Liver (tissue), 8 donors: ENCODE measurements at regions not wholly inside any gene's neighbourhood (a gene's known extent, or its start where the extent isn't known, plus 50 kb on each side); places are given as distances from the start of the nearest gene placed in this dataset.

Experiments
- DNase-seq: peaks from one replicate; pipeline ENCODE4 v3.0.0-alpha.2; 2017; ENCODE audit warnings: low spot score
- H3K27ac ChIP-seq, 2 donors: one replicate each; pipeline ENCODE4 v1.7.0; 2013; ENCODE audit warnings: inconsistent platforms in 2 of 2, low read length in 2 of 2, control low read depth in 1 of 2, low read depth in 1 of 2, mild to moderate bottlenecking in 1 of 2
- H3K27me3 ChIP-seq, 4 donors: one replicate each; pipeline versions ENCODE4 v1.6.1 to v1.7.0; 2013; ENCODE audit warnings: low read length in 3 of 4, inconsistent platforms in 1 of 4, mild to moderate bottlenecking in 1 of 4, moderate library complexity in 1 of 4; ENCODE audit not compliant: control insufficient read depth in 4 of 4, insufficient read depth in 4 of 4
- H3K36me3 ChIP-seq, 4 donors: one replicate each; pipeline versions ENCODE4 v1.6.1 to v1.7.0; 2013; ENCODE audit warnings: low read length in 3 of 4, mild to moderate bottlenecking in 3 of 4, low read depth in 1 of 4, moderate library complexity in 1 of 4; ENCODE audit not compliant: control insufficient read depth in 4 of 4, insufficient read depth in 3 of 4
- H3K4me1 ChIP-seq, 4 donors: one replicate each; pipeline versions ENCODE4 v1.6.1 to v1.7.0; 2013; ENCODE audit warnings: low read length in 3 of 4, mild to moderate bottlenecking in 3 of 4, moderate library complexity in 1 of 4; ENCODE audit not compliant: control insufficient read depth in 4 of 4, insufficient read depth in 4 of 4
- H3K4me3 ChIP-seq, 3 donors: one replicate each; pipeline versions ENCODE4 v1.6.1 to v1.7.0; 2013; ENCODE audit warnings: low read length in 3 of 3, control low read depth in 1 of 3, low read depth in 1 of 3, mild to moderate bottlenecking in 1 of 3
- H3K9ac ChIP-seq, 2 donors: one replicate each; pipeline ENCODE4 v1.7.0; 2013; ENCODE audit warnings: low read length in 2 of 2, mild to moderate bottlenecking in 2 of 2, moderate library complexity in 2 of 2, control low read depth in 1 of 2, low read depth in 1 of 2
- H3K9me3 ChIP-seq, 4 donors: one replicate each; pipeline versions ENCODE4 v1.6.1 to v1.7.0; 2013; ENCODE audit warnings: low read length in 3 of 4; ENCODE audit not compliant: control insufficient read depth in 4 of 4
- CTCF ChIP-seq: fragments of 150-350 bp; IDR thresholded peaks from 2 replicates; pipeline ENCODE4 v1.5.1; 2017; ENCODE audit warnings: improper control_type of control experiment, low read depth, low read length; ENCODE audit not compliant: missing input control
- EGR1 ChIP-seq, 2 donors: IDR thresholded peaks; 2 replicates each; pipeline ENCODE4 v1.6.1; 2016 to 2018; ENCODE audit warnings: antibody characterized with exemption in 2 of 2, low read depth in 2 of 2
- FOXA1 ChIP-seq: IDR thresholded peaks from 2 replicates; pipeline ENCODE4 v1.6.1; 2016; ENCODE audit warnings: antibody characterized with exemption
- FOXA2 ChIP-seq: IDR thresholded peaks from 2 replicates; pipeline ENCODE4 v1.6.1; 2016; ENCODE audit warnings: antibody characterized with exemption
- GABPA ChIP-seq, 2 donors: IDR thresholded peaks in 1 of 2; conservative IDR thresholded peaks in 1 of 2; 2 replicates each; pipeline ENCODE4 v1.6.1; 2016; ENCODE audit warnings: antibody characterized with exemption in 2 of 2, mild to moderate bottlenecking in 1 of 2, moderate library complexity in 1 of 2
- HNF4A ChIP-seq, 2 donors: conservative IDR thresholded peaks; 2 replicates each; pipeline ENCODE4 v1.6.1; 2016; ENCODE audit warnings: antibody characterized with exemption in 2 of 2, mild to moderate bottlenecking in 2 of 2
- HNF4G ChIP-seq: IDR thresholded peaks from 2 replicates; pipeline ENCODE4 v1.6.1; 2016; ENCODE audit warnings: antibody characterized with exemption
- JUND ChIP-seq, 2 donors: IDR thresholded peaks; 2 replicates each; pipeline ENCODE4 v1.6.1; 2016; ENCODE audit warnings: antibody characterized with exemption in 2 of 2
- MAX ChIP-seq: IDR thresholded peaks from 2 replicates; pipeline ENCODE4 v1.6.1; 2016; ENCODE audit warnings: antibody characterized with exemption
- NR2F2 ChIP-seq: IDR thresholded peaks from 2 replicates; pipeline ENCODE4 v1.6.1; 2016; ENCODE audit warnings: antibody characterized with exemption
- RAD21 ChIP-seq, 2 donors: IDR thresholded peaks; 2 replicates each; pipeline ENCODE4 v1.6.1; 2016; ENCODE audit warnings: antibody characterized with exemption in 2 of 2, mild to moderate bottlenecking in 2 of 2
- REST ChIP-seq: IDR thresholded peaks from 2 replicates; pipeline ENCODE4 v1.6.1; 2016; ENCODE audit warnings: antibody characterized with exemption, mild to moderate bottlenecking
- RXRA ChIP-seq, 2 donors: IDR thresholded peaks; 2 replicates each; pipeline ENCODE4 v1.6.1; 2017 to 2018; ENCODE audit warnings: antibody characterized with exemption in 2 of 2, mild to moderate bottlenecking in 1 of 2
- SP1 ChIP-seq: IDR thresholded peaks from 2 replicates; pipeline ENCODE4 v1.6.1; 2018; ENCODE audit warnings: antibody characterized with exemption, mild to moderate bottlenecking
- TAF1 ChIP-seq: conservative IDR thresholded peaks from 2 replicates; pipeline ENCODE4 v1.6.1; 2016; ENCODE audit warnings: antibody characterized with exemption, mild to moderate bottlenecking
- YY1 ChIP-seq: IDR thresholded peaks from 2 replicates; pipeline ENCODE4 v1.6.1; 2016; ENCODE audit warnings: antibody characterized with exemption, mild to moderate bottlenecking
- ZBTB33 ChIP-seq: IDR thresholded peaks from 2 replicates; pipeline ENCODE4 v1.6.1; 2016; ENCODE audit warnings: antibody characterized with exemption
- WGBS: extraction: QIAGEN DNeasy Blood & Tissue Kit; methylation state at CpG from one replicate; pipeline ENCODE4 v1.1.7; 2013; 5-methylcytosine and 5-hydroxymethylcytosine counted together
- TF ChIP-seq, protein P1 (sequence below): IDR thresholded peaks from 2 replicates; pipeline ENCODE4 v1.6.1; 2016; ENCODE audit warnings: antibody characterized with exemption
- donor health status: healthy.
- donor health status: healthy.
- donor health status: healthy.
- donor health status: healthy.
- donor health status: healthy.

- Histone ChIP-seq H3K36me3 (no peaks in the 10 kb centered on the region), H3K4me3 (no peak overlapping the region), H3K27me3 (no peaks in the 10 kb centered on the region), H3K27ac (no peak overlapping the region), H3K9me3 (no peaks in the 10 kb centered on the region), H3K4me1 (no peaks in the 10 kb centered on the region), H3K9ac (no peak overlapping the region)
- TF ChIP-seq ZBTB33 = no peak
- TF ChIP-seq GABPA (IDR thresholded peaks at IDR 0.05 in 1 of 2, conservative IDR thresholded peaks at IDR 0.05 in 1 of 2) = no peak
- TF ChIP-seq RXRA (IDR thresholded peaks at IDR 0.05) = no peak
- no peak for TF ChIP-seq EGR1 (IDR thresholded peaks at IDR 0.05; ENCODE audit: low read depth in 2 of 2)
- TF ChIP-seq FOXA2 = no peak
- TF ChIP-seq TAF1 = no peak
- no peak for TF ChIP-seq SP1
- no peak for TF ChIP-seq RAD21 (IDR thresholded peaks at IDR 0.05)
- no peak for TF ChIP-seq REST
- TF ChIP-seq YY1 = no peak
- TF ChIP-seq HNF4G = no peak
- TF ChIP-seq HNF4A (conservative IDR thresholded peaks at IDR 0.05) = no peak
- no peak for TF ChIP-seq CTCF
- TF ChIP-seq MAX = no peak
- TF ChIP-seq, protein P1, sequence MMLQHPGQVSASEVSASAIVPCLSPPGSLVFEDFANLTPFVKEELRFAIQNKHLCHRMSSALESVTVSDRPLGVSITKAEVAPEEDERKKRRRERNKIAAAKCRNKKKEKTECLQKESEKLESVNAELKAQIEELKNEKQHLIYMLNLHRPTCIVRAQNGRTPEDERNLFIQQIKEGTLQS = no peak
- no peak for TF ChIP-seq JUND (IDR thresholded peaks at IDR 0.05)
- TF ChIP-seq FOXA1 = no peak
- TF ChIP-seq NR2F2 = no peak
- DNase-seq = no peak
- 77% methylated on average over 7 of the region's 7 CpGs for WGBS
These were observed 203.8 kb downstream of the CASP12 start for GRCh38 chr11:104694259-104695064.
